ENCODE measurements at regions not wholly inside any gene's neighbourhood (a gene's known extent, or its start where the extent isn't known, plus 50 kb on each side); places are given as distances from the start of the nearest gene placed in this dataset.

DNA sequence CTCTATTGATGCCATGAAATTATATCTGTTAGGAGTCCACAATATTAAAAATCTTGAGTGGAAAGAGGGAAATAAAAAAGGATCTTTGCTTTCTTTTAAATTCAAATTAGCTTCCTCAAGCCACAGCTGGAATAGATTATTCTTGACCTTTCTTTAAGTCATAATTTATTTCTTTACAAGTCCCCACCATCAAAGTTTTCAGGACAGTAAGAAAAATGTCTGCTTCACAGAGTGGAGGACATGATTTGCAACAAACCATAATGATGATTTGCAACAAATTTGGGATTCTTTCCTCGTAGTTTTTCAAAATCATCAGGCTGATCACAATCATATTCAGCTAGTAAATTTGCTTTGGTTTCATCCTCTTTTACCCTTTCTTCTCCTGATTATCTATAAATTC lies 301.8 kb upstream of the NRIP1 start:
- TF ChIP-seq, protein P1, sequence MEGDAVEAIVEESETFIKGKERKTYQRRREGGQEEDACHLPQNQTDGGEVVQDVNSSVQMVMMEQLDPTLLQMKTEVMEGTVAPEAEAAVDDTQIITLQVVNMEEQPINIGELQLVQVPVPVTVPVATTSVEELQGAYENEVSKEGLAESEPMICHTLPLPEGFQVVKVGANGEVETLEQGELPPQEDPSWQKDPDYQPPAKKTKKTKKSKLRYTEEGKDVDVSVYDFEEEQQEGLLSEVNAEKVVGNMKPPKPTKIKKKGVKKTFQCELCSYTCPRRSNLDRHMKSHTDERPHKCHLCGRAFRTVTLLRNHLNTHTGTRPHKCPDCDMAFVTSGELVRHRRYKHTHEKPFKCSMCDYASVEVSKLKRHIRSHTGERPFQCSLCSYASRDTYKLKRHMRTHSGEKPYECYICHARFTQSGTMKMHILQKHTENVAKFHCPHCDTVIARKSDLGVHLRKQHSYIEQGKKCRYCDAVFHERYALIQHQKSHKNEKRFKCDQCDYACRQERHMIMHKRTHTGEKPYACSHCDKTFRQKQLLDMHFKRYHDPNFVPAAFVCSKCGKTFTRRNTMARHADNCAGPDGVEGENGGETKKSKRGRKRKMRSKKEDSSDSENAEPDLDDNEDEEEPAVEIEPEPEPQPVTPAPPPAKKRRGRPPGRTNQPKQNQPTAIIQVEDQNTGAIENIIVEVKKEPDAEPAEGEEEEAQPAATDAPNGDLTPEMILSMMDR (conservative IDR thresholded peaks at IDR 0.05; ENCODE audit: low read depth in 2 of 2): no peak
- TF ChIP-seq POLR2AphosphoS5 (IDR thresholded peaks at IDR 0.05; ENCODE audit: low read depth) (no peak), EZH2 (IDR thresholded peaks at IDR 0.05; ENCODE audit: low read depth, unreplicated experiment) (no peak), EZH2phosphoT487 (IDR thresholded peaks at IDR 0.05; ENCODE audit: unreplicated experiment) (no peak), ZNF331 (CRISPR knock-in tag; IDR thresholded peaks at IDR 0.05; ENCODE audit: low read depth) (no peak), REST (IDR thresholded peaks at IDR 0.05; ENCODE audit: unreplicated experiment) (no peak), JUNB (IDR thresholded peaks at IDR 0.05; ENCODE audit: unreplicated experiment) (no peak), CREB1 (CRISPR knock-in tag; IDR thresholded peaks at IDR 0.05; ENCODE audit: low read depth) (no peak), ZNF114 (CRISPR knock-in tag; IDR thresholded peaks at IDR 0.05) (no peak), STAT1 (IDR thresholded peaks at IDR 0.05; ENCODE audit: unreplicated experiment) (no peak)
- TF ChIP-seq, protein P2, sequence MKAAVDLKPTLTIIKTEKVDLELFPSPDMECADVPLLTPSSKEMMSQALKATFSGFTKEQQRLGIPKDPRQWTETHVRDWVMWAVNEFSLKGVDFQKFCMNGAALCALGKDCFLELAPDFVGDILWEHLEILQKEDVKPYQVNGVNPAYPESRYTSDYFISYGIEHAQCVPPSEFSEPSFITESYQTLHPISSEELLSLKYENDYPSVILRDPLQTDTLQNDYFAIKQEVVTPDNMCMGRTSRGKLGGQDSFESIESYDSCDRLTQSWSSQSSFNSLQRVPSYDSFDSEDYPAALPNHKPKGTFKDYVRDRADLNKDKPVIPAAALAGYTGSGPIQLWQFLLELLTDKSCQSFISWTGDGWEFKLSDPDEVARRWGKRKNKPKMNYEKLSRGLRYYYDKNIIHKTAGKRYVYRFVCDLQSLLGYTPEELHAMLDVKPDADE (IDR thresholded peaks at IDR 0.05): no peak

Measured in GM23338 (cell line).